Activated CD8-positive, alpha-beta T cell treated with anti-CD3 and anti-CD28 coated beads for 36 hours (primary cell): ENCODE measurements at regions not wholly inside any gene's neighbourhood (a gene's known extent, or its start where the extent isn't known, plus 50 kb on each side); places are given as distances from the start of the nearest gene placed in this dataset.

Experiments used
- ATAC-seq: fragments of 200-7000 bp; cut with Tn5 transposase; one replicate; pipeline ENCODE4 v1.10.0; 2021; ENCODE audit warnings: mild to moderate bottlenecking, moderate library complexity
- CTCF ChIA-PET: fragments of 350-600 bp; sonication (Branson Sonifier 250); formaldehyde crosslinking; loops from one replicate; lab custom pipeline; 2021; ENCODE audit warnings: antibody characterized with exemption; lab: Charles Lee
- POLR2A ChIA-PET: fragments of 350-600 bp; sonication (Branson Sonifier 250); formaldehyde crosslinking; loops from one replicate; lab custom pipeline; 2021; ENCODE audit warnings: antibody characterized with exemption; lab: Charles Lee
- DNase-seq: peaks from one replicate; pipeline ENCODE4 v3.0.0-alpha.2; 2020
- H3K27ac Mint-ChIP-seq: one replicate; pipeline ENCODE4 v1.8.0; 2021; ENCODE audit warnings: mild to moderate bottlenecking, mixed read lengths
- H3K27me3 Mint-ChIP-seq: one replicate; pipeline ENCODE4 v1.8.0; 2021; ENCODE audit warnings: mixed read lengths
- H3K36me3 Mint-ChIP-seq: one replicate; pipeline ENCODE4 v1.8.0; 2021; ENCODE audit warnings: low read depth, mixed read lengths
- H3K4me1 Mint-ChIP-seq: one replicate; pipeline ENCODE4 v1.8.0; 2021; ENCODE audit warnings: low read depth, mixed read lengths
- H3K4me3 Mint-ChIP-seq: one replicate; pipeline ENCODE4 v1.8.0; 2021; ENCODE audit warnings: mild to moderate bottlenecking, moderate library complexity, mixed read lengths
- H3K9me3 Mint-ChIP-seq: one replicate; pipeline ENCODE4 v1.8.0; 2021; ENCODE audit warnings: mixed read lengths
- intact Hi-C: fragments of 100-400 bp; cut with micrococcal nuclease; formaldehyde crosslinking; loops from one replicate; pipeline ENCODE4 v1.10.0; 2022
- TF ChIP-seq, protein P1 (sequence below): fragments of 200-600 bp; IDR thresholded peaks from one replicate; pipeline ENCODE4 v1.8.0; 2022; ENCODE audit warnings: antibody characterized with exemption, mild to moderate bottlenecking

DNA sequence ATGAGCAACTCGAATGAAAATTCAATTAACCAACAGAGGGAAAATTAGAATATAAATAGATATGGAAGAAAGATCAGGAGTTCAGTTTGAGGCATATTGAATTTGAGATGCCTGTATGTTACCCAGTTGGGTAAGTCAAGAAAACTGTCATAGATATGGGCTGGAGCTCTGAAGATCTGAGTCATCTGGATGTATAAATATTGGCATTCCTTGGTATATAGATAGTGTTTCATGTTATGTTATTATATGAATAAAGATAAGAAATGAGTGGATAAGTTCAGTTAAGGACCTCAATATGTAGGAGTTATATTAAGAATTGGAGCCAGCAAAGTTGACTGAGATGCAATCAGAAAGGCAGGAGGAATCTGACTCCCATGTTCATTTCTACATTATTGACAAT is 543.6 kb upstream of the SMIM31 start:
- H3K4me1 Mint-ChIP-seq = no peaks in the 10 kb centered on the region
- DNase-seq = no peak
- H3K9me3 Mint-ChIP-seq = no peaks in the 10 kb centered on the region
- CTCF ChIA-PET = no interaction called here
- no peaks in the 10 kb centered on the region for H3K27me3 Mint-ChIP-seq
- POLR2A ChIA-PET = no interaction called here
- TF ChIP-seq, protein P1, sequence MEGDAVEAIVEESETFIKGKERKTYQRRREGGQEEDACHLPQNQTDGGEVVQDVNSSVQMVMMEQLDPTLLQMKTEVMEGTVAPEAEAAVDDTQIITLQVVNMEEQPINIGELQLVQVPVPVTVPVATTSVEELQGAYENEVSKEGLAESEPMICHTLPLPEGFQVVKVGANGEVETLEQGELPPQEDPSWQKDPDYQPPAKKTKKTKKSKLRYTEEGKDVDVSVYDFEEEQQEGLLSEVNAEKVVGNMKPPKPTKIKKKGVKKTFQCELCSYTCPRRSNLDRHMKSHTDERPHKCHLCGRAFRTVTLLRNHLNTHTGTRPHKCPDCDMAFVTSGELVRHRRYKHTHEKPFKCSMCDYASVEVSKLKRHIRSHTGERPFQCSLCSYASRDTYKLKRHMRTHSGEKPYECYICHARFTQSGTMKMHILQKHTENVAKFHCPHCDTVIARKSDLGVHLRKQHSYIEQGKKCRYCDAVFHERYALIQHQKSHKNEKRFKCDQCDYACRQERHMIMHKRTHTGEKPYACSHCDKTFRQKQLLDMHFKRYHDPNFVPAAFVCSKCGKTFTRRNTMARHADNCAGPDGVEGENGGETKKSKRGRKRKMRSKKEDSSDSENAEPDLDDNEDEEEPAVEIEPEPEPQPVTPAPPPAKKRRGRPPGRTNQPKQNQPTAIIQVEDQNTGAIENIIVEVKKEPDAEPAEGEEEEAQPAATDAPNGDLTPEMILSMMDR = no peak
- no peak overlapping the region for H3K27ac Mint-ChIP-seq
- H3K4me3 Mint-ChIP-seq = no peak overlapping the region
- H3K36me3 Mint-ChIP-seq = no peaks in the 10 kb centered on the region
- ATAC-seq = no peak
- intact Hi-C loops = no loop called here

DNA sequence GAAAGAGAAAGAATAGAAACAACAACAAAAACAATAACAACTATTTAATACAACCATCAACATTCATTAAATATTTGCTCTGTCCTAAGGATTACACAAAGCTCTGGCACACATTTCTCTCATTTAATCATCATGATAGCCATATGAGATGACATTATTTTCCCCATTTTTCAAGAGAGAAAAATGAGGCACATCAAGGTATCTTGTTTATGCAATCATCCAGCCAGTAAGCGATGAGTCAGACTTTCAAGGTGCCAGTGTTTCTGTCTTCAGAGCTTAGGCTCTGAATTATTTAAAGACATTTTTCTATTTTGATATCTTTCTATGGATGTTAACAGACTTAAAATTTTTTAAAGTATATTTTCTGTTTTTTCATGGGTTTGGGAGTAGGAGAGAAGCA is 541.8 kb upstream of the SMIM31 start:
- TF ChIP-seq, protein P1 = no peak
- ATAC-seq = no peak
- POLR2A ChIA-PET = no interaction called here
- Mint-ChIP-seq H3K4me1 (no peaks in the 10 kb centered on the region), H3K27ac (no peak overlapping the region), H3K27me3 (no peaks in the 10 kb centered on the region), H3K4me3 (no peak overlapping the region), H3K36me3 (no peaks in the 10 kb centered on the region), H3K9me3 (no peaks in the 10 kb centered on the region)
- CTCF ChIA-PET = no interaction called here
- DNase-seq = no peak
- intact Hi-C loops = no loop called here

DNA sequence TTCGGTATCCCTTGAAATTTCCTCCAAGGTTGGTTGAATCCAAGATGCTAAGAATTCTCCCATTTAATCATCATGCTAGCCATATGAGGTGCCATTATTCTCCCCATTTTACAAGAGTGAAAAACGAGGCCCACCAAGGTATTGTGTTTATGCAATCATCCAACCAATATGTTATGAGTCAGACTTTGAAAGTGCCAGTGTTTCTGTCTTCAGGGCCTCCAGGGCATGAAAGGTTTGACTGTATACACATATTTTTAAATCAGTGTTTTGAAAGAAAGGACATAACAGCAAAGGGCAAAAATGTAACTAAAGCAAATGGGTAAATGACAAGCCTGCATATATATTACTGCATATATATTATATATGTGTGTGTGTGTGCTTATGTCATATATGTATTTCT is 541.2 kb upstream of the SMIM31 start:
- Mint-ChIP-seq H3K36me3 (no peaks in the 10 kb centered on the region), H3K4me3 (no peak overlapping the region), H3K27me3 (no peaks in the 10 kb centered on the region), H3K4me1 (no peaks in the 10 kb centered on the region), H3K9me3 (no peaks in the 10 kb centered on the region), H3K27ac (no peak overlapping the region)
- TF ChIP-seq, protein P1 = no peak
- no peak for ATAC-seq
- ChIA-PET POLR2A (no interaction called here), CTCF (no interaction called here)
- no peak for DNase-seq
- intact Hi-C loops = no loop called here

DNA sequence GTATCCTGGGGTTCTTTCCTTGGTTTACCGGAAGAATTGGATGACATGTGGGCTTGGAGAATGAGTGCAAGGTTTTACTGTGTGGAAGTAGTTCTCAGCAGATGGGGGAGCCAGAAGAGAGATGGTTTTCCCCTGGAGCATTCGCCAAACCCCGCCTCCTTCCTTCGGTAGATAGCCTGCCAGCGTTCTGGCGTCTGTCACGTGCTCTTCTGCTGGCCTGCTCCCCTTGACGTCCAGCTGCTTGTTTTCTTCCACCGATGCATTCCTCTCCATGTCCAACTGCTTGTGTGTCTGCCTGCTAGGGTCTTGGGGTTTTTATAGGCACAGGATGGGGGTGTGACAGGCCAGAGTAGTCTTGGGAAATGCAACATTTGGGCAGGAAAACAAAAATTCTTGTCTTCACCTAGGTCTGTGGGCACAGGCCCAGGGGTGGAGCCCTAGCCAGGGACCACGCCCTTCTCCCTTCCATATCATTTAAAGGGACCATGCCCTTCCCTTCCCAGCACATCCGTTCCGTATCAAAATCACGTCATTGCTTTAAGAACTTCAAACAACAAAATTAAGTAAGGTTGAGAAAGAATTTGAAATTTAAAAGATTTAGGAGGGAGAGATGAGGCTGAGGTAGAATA is 538.7 kb upstream of the SMIM31 start:
- Mint-ChIP-seq H3K27me3 (no peaks in the 10 kb centered on the region), H3K9me3 (peaks cover 6% of the 10 kb centered on the region), H3K4me1 (no peaks in the 10 kb centered on the region), H3K4me3 (no peak overlapping the region), H3K27ac (no peak overlapping the region), H3K36me3 (no peaks in the 10 kb centered on the region)
- ChIA-PET POLR2A (no interaction called here), CTCF (no interaction called here)
- DNase-seq = no peak
- ATAC-seq = no peak
- TF ChIP-seq, protein P1 = no peak
- intact Hi-C loops = no loop called here

DNA sequence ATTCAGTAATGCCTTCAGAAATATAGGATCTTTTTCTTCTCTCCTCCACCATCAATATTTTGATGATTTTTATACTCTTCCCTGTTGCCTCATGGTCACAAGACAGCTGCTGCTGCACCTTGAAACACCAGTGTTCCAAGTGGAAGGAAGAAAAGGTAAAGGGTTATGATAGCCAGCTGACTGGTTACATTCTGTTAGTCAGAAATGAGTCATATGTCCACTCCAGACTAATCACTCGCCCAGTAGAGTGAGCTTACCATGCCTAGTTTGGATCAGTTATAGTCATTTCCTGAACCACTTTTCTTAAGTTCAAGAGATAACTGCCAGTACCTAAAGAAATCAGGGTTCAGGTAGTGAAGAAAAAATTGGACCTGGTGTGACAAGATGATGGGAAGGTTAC is 532.3 kb upstream of the SMIM31 start:
- TF ChIP-seq, protein P1 = no peak
- Mint-ChIP-seq H3K4me3 (no peak overlapping the region), H3K27me3 (no peaks in the 10 kb centered on the region), H3K9me3 (peaks cover 9% of the 10 kb centered on the region), H3K36me3 (no peaks in the 10 kb centered on the region), H3K4me1 (no peaks in the 10 kb centered on the region), H3K27ac (no peak overlapping the region)
- ATAC-seq = no peak
- ChIA-PET CTCF (no interaction called here), POLR2A (no interaction called here)
- DNase-seq = no peak
- intact Hi-C loops = no loop called here
